GM13977 (cell line): ENCODE measurements at regions not wholly inside any gene's neighbourhood (a gene's known extent, or its start where the extent isn't known, plus 50 kb on each side); places are given as distances from the start of the nearest gene placed in this dataset.

Source experiments
- DNase-seq: peaks from one replicate; pipeline ENCODE4 v3.0.0; 2012; ENCODE audit warnings: low spot score
- CTCF ChIP-seq: IDR thresholded peaks from 2 replicates; pipeline ENCODE4 v1.5.1; 2012; ENCODE audit warnings: mild to moderate bottlenecking, control low read depth; ENCODE audit not compliant: insufficient read depth; ENCODE audit errors: extremely low read depth, missing control alignments
- in situ Hi-C: fragments of 300-500 bp; cut with MboI; formaldehyde crosslinking; loops from one replicate; pipeline ENCODE4 v1.12.0; 2022; ENCODE audit warnings: low sequenced_read_pairs, low pct_unique_long_range_greater_than_20kb, mixed read lengths, inconsistent platforms; ENCODE audit not compliant: unreplicated experiment

- in situ Hi-C loops, result no loop called here
- DNase-seq, result no peak
Measured at GRCh38 chr2:173851141-173851641, 114.0 kb downstream of the SP3 start.

GRCh38 chr2:173854141-173854540, 111.0 kb downstream of the SP3 start:
- DNase-seq, result no peak
- no peak for TF ChIP-seq CTCF
- in situ Hi-C loops, result no loop called here

More at GRCh38 chr2:173851141-173851641, 114.0 kb downstream of the SP3 start:
- TF ChIP-seq CTCF, result no peak

- in situ Hi-C loops, result no loop called here
- DNase-seq, result no peak
- TF ChIP-seq CTCF, result no peak
Measured at GRCh38 chr2:173854840-173855239, 110.3 kb downstream of the SP3 start.

GRCh38 chr2:173855661-173856060, 109.5 kb downstream of the SP3 start:
- in situ Hi-C loops, result no loop called here
- DNase-seq, result no peak
- TF ChIP-seq CTCF, result no peak
